ENCODE measurements at regions not wholly inside any gene's neighbourhood (a gene's known extent, or its start where the extent isn't known, plus 50 kb on each side); places are given as distances from the start of the nearest gene placed in this dataset.

DNA sequence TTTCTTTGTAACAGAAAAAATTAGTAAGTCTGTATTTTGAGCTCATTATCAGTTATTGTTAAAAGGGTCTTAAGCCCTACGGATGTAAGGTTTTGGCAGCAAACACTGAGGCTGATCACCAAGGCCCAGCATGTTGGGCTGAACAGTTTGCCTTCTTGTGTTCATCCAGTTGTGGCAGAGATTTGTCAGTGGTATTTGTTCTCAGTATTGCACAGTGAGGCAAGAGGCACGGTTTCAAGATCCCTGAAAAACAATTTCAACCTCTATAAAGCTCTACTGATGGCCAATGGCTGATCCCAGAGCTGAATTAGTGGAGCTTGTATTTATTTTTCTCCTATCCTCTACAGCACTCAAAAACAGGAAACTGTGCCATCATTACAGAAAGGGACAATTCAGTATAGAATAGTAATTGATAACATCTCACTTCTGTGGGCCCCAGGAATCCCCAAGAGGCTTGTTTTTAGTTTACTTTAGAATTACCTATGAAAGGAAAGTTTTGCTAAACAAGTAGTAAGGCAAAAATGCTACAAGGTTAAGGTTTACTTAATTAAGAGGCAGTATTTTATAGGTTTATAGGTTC lies 191.8 kb upstream of the RAB4A start:
- no peaks in the 10 kb centered on the region for H3K36me3 Mint-ChIP-seq (ENCODE audit: low read depth)
- POLR2A ChIA-PET: no interaction called here
- CTCF ChIA-PET: no interaction called here
- no peak overlapping the region for H3K27ac Mint-ChIP-seq
- TF ChIP-seq, protein P1, sequence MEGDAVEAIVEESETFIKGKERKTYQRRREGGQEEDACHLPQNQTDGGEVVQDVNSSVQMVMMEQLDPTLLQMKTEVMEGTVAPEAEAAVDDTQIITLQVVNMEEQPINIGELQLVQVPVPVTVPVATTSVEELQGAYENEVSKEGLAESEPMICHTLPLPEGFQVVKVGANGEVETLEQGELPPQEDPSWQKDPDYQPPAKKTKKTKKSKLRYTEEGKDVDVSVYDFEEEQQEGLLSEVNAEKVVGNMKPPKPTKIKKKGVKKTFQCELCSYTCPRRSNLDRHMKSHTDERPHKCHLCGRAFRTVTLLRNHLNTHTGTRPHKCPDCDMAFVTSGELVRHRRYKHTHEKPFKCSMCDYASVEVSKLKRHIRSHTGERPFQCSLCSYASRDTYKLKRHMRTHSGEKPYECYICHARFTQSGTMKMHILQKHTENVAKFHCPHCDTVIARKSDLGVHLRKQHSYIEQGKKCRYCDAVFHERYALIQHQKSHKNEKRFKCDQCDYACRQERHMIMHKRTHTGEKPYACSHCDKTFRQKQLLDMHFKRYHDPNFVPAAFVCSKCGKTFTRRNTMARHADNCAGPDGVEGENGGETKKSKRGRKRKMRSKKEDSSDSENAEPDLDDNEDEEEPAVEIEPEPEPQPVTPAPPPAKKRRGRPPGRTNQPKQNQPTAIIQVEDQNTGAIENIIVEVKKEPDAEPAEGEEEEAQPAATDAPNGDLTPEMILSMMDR (IDR thresholded peaks at IDR 0.05): no peak
- H3K4me1 Mint-ChIP-seq: no peaks in the 10 kb centered on the region
- H3K27me3 Mint-ChIP-seq: peaks cover 8% of the 10 kb centered on the region
- peaks cover 14% of the 10 kb centered on the region for H3K9me3 Mint-ChIP-seq
- DNase-seq (no peak), ATAC-seq (ENCODE audit: low read depth) (no peak)
- intact Hi-C loops (cut with micrococcal nuclease): no loop called here
- H3K4me3 Mint-ChIP-seq: no peak overlapping the region

DNA sequence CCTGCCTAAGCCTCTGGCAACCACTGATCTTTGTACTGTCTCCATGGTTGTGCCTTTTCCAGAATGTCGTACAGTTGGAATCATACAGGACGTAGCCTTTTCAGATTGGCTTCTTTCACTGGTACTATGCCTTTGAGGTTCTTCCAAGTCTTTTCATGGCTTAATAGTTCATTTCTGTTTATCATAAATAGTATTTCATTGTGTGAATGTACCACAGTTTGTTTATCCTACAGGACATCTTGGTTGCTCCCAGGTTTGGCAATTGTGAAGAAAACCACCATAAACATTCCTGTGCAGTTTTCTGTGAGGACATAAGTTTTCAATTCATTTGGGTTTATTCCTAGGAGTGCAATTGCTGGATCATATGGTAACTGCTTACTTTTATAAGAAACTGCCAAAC lies 190.6 kb upstream of the RAB4A start:
- POLR2A ChIA-PET: no interaction called here
- DNase-seq (no peak), ATAC-seq (ENCODE audit: low read depth) (no peak)
- intact Hi-C loops (cut with micrococcal nuclease): no loop called here
- no peaks in the 10 kb centered on the region for H3K36me3 Mint-ChIP-seq (ENCODE audit: low read depth)
- peaks cover 12% of the 10 kb centered on the region for H3K27me3 Mint-ChIP-seq
- CTCF ChIA-PET: no interaction called here
- H3K4me1 Mint-ChIP-seq: no peaks in the 10 kb centered on the region
- TF ChIP-seq, protein P1 (IDR thresholded peaks at IDR 0.05): no peak
- H3K9me3 Mint-ChIP-seq: peaks cover 16% of the 10 kb centered on the region
- no peak overlapping the region for H3K27ac Mint-ChIP-seq
- no peak overlapping the region for H3K4me3 Mint-ChIP-seq

DNA sequence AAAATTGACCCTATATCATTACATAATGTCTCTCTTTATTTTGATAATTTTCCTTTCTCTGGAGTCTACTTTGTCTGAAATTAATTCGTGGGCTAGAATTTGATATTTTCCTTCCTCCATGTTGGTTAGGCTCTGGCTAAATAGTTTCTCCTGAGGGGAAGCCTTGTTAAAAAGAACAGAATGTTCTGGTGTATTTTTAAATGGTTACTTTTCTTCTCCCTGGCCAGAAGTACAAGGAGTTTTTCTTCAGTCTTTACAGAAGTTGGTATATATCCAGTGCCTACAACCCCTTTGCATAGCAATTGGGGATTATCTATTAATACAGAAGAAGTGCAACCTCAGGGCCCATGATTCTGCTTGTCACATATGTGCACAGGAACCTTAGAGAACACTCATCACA lies 185.6 kb upstream of the RAB4A start:
- POLR2A ChIA-PET: no interaction called here
- intact Hi-C loops (cut with micrococcal nuclease): no loop called here
- no peak for ATAC-seq (ENCODE audit: low read depth)

DNA sequence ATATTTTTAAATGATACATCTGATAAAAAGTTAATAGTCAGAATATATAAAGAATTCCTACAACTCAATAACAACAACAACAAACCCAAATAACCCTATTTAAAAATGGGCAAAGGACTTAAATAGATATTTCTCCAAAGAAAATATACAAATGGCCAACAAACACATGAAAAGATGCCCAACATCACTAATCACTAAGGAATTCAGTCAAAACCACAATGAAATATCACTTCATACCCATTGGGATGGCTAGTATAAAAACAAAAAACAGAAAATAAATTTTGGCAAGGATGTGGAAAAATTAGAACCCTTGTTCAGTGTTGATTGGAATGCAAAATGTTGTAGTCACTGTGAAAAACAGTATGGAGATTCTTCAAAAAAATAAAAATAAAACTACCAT lies 184.8 kb upstream of the RAB4A start:
- Mint-ChIP-seq H3K4me3 (no peak overlapping the region), H3K36me3 (ENCODE audit: low read depth) (no peaks in the 10 kb centered on the region), H3K27me3 (peaks cover 27% of the 10 kb centered on the region), H3K27ac (no peak overlapping the region), H3K9me3 (peaks cover 16% of the 10 kb centered on the region), H3K4me1 (no peaks in the 10 kb centered on the region)
- TF ChIP-seq, protein P1 (IDR thresholded peaks at IDR 0.05): no peak
- CTCF ChIA-PET: no interaction called here
- POLR2A ChIA-PET: no interaction called here
- DNase-seq (no peak), ATAC-seq (ENCODE audit: low read depth) (no peak)
- intact Hi-C loops (cut with micrococcal nuclease): no loop called here

More for the DNA sequence above, 185.6 kb upstream of the RAB4A start:
- DNase-seq: no peak
- H3K36me3 Mint-ChIP-seq (ENCODE audit: low read depth): no peaks in the 10 kb centered on the region
- peaks cover 16% of the 10 kb centered on the region for H3K9me3 Mint-ChIP-seq
- TF ChIP-seq, protein P1 (IDR thresholded peaks at IDR 0.05): no peak
- no peak overlapping the region for H3K27ac Mint-ChIP-seq
- H3K4me1 Mint-ChIP-seq: no peaks in the 10 kb centered on the region
- H3K4me3 Mint-ChIP-seq: no peak overlapping the region
- CTCF ChIA-PET: no interaction called here
- peaks cover 23% of the 10 kb centered on the region for H3K27me3 Mint-ChIP-seq

DNA sequence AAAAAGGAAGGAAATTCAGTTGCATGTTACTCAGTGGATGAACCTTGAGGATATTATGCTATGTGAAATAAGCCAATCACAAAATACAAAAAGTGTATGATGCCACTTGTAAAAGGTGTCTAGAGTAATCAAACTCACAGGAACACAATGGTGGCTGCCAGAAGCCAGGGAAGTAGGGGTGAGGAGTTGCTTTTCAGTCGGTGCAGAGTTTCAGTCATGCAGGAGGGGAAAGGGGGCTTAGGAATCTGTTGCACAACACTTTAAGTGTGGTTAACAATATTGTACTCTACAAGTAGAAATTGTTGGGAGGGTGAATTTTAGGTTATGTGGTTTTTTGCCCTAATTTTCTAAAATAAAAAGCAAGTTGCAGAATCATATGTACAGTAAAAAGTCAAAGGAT lies 184.2 kb upstream of the RAB4A start:
- H3K4me1 Mint-ChIP-seq: peaks cover 4% of the 10 kb centered on the region
- intact Hi-C loops (cut with micrococcal nuclease): no loop called here
- DNase-seq (no peak), ATAC-seq (ENCODE audit: low read depth) (no peak)
- peaks cover 25% of the 10 kb centered on the region for H3K27me3 Mint-ChIP-seq
- no peaks in the 10 kb centered on the region for H3K36me3 Mint-ChIP-seq (ENCODE audit: low read depth)
- ChIA-PET POLR2A (no interaction called here), CTCF (no interaction called here)
- TF ChIP-seq, protein P1 (IDR thresholded peaks at IDR 0.05): no peak
- peaks cover 12% of the 10 kb centered on the region for H3K9me3 Mint-ChIP-seq
- no peak overlapping the region for H3K27ac Mint-ChIP-seq
- no peak overlapping the region for H3K4me3 Mint-ChIP-seq

Data from activated B cell treated with CpG ODN at 0.5 μM for 24 hours (primary cell).